HCT116 (cell line): ENCODE measurements at regions not wholly inside any gene's neighbourhood (a gene's known extent, or its start where the extent isn't known, plus 50 kb on each side); places are given as distances from the start of the nearest gene placed in this dataset.

ENCODE experiments used
- ATAC-seq: fragments of 200-7000 bp; cut with Tn5 transposase; 2 replicates; pipeline ENCODE4 v1.9.1; 2020; ENCODE audit warnings: mild to moderate bottlenecking, moderate library complexity
- BruUV-seq: library from RNA; stranded (reverse); fragments of 400-500 nt; replicated peaks from 2 replicates; lab custom pipeline; 2021; lab: Mats Ljungman, UMichigan
- CTCF ChIA-PET: fragments of 300-600 bp; sonication (Branson Sonifier 250); formaldehyde crosslinking; loops from one replicate; lab custom pipeline; 2021; ENCODE audit warnings: antibody characterized with exemption; lab: Charles Lee
- POLR2A ChIA-PET: fragments of 300-600, 350-600 bp; sonication (Branson Sonifier 250); formaldehyde crosslinking; loops from one replicate; lab custom pipeline; 2021; ENCODE audit warnings: antibody characterized with exemption; lab: Charles Lee
- RAD21 ChIA-PET, 2 experiments: fragments of 300-600 bp; sonication (Branson Sonifier 250); formaldehyde crosslinking; loops; one replicate each; lab custom pipeline; 2023; ENCODE audit warnings: low total read pairs in 2 of 2; ENCODE audit not compliant: uncharacterized antibody in 2 of 2, unreplicated experiment in 2 of 2, low non-redundant PET in 1 of 2; lab: Charles Lee
- DNase-seq: peaks from one replicate; pipeline ENCODE4 v3.0.0-alpha.2; 2010; ENCODE audit warnings: low read depth, low spot score
- H2AFZ ChIP-seq: fragments of 200-600 bp; shearing (Covaris generic), sonication (generic); 2 replicates; pipeline ENCODE4 v1.6.1; 2017; ENCODE audit warnings: low read depth, mixed run types, mixed read lengths, antibody characterized with exemption, low read length; ENCODE audit not compliant: poor library complexity, severe bottlenecking
- H3K27ac ChIP-seq: 2 replicates; pipeline ENCODE4 v1.5.1; 2012; ENCODE audit warnings: low read depth, low read length
- H3K27me3 ChIP-seq: fragments of 200-600 bp; sonication (generic); 2 replicates; pipeline ENCODE4 v1.6.1; 2016; ENCODE audit warnings: mixed run types, low read length, mixed read lengths; ENCODE audit not compliant: insufficient read depth
- H3K36me3 ChIP-seq, 2 experiments: fragments of 200-500 bp in 1 of 2; fragments of 200-600 bp in 1 of 2; sonication (Bioruptor generic) in 1 of 2; sonication (generic) in 1 of 2; 2 replicates each; pipeline versions ENCODE4 v1.5.1 to v1.6.1; 2014 to 2016; ENCODE audit warnings: low read length in 2 of 2, inconsistent platforms in 1 of 2, mixed read lengths in 1 of 2, mixed run types in 1 of 2; ENCODE audit not compliant: insufficient read depth in 2 of 2, control insufficient read depth in 1 of 2
- H3K4me1 ChIP-seq, 2 experiments: fragments of 200-600 bp in 1 of 2; sonication (generic) in 1 of 2; 2 replicates each; pipeline versions ENCODE4 v1.5.1 to v1.6.1; 2012 to 2017; ENCODE audit warnings: low read length in 2 of 2, inconsistent platforms in 1 of 2, mild to moderate bottlenecking in 1 of 2, mixed read lengths in 1 of 2, mixed run types in 1 of 2, moderate library complexity in 1 of 2; ENCODE audit not compliant: insufficient read depth in 2 of 2, control insufficient read depth in 1 of 2
- H3K4me2 ChIP-seq: fragments of 200-600 bp; sonication (generic); 2 replicates; pipeline ENCODE4 v1.6.1; 2017; ENCODE audit warnings: mixed run types, low read length, mixed read lengths
- H3K4me3 ChIP-seq, 2 experiments: fragments of 200-600 bp in 1 of 2; sonication (generic) in 1 of 2; replicated peaks in 1 of 2; 2 replicates each; pipeline ENCODE4 v1.5.1; 2011 to 2016; ENCODE audit warnings: low read length in 2 of 2, control low read depth in 1 of 2, low read depth in 1 of 2, mild to moderate bottlenecking in 1 of 2, mixed read lengths in 1 of 2, mixed run types in 1 of 2
- H3K79me2 ChIP-seq: fragments of 200-600 bp; sonication (generic); 2 replicates; pipeline ENCODE4 v1.6.1; 2017; ENCODE audit warnings: mild to moderate bottlenecking, mixed run types, low read length, moderate library complexity, mixed read lengths; ENCODE audit not compliant: insufficient read depth
- H3K9ac ChIP-seq: fragments of 200-600 bp; sonication (generic); 2 replicates; pipeline ENCODE4 v1.6.1; 2016; ENCODE audit warnings: low read length, mixed read lengths
- H3K9me2 ChIP-seq: fragments of 200-600 bp; sonication (generic), shearing (Covaris generic); 2 replicates; pipeline ENCODE4 v1.6.1; 2017; ENCODE audit warnings: mixed run types, mild to moderate bottlenecking, moderate library complexity; ENCODE audit not compliant: insufficient read depth
- H3K9me3 ChIP-seq, 2 experiments: fragments of 200-500 bp in 1 of 2; fragments of 200-600 bp in 1 of 2; sonication (Bioruptor generic) in 1 of 2; sonication (generic) in 1 of 2; 2 replicates each; pipeline ENCODE4 v1.6.1; 2014 to 2017; ENCODE audit warnings: low read length in 2 of 2, mixed read lengths in 2 of 2, inconsistent platforms in 1 of 2, low read depth in 1 of 2, mild to moderate bottlenecking in 1 of 2, mixed run types in 1 of 2, moderate library complexity in 1 of 2; ENCODE audit not compliant: control insufficient read depth in 1 of 2, insufficient read depth in 1 of 2
- H4K20me1 ChIP-seq: fragments of 200-600 bp; sonication (generic), shearing (Covaris generic); 2 replicates; pipeline ENCODE4 v1.6.1; 2017; ENCODE audit warnings: mixed run types, mild to moderate bottlenecking, moderate library complexity; ENCODE audit not compliant: insufficient read depth
- EZH2 ChIP-seq: fragments of 200-600 bp; sonication (generic); IDR thresholded peaks from 2 replicates; pipeline ENCODE4 v1.6.1; 2017; ENCODE audit warnings: antibody characterized with exemption, mixed run types
- EZH2phosphoT487 ChIP-seq: fragments of 200-600 bp; IDR thresholded peaks from 2 replicates; pipeline ENCODE4 v1.6.1; 2018; ENCODE audit warnings: antibody characterized with exemption, borderline replicate concordance
- FOSL1 ChIP-seq: IDR thresholded peaks from 2 replicates; pipeline ENCODE4 v1.6.1; 2012; ENCODE audit warnings: low read depth
- POLR2A ChIP-seq: IDR thresholded peaks from 2 replicates; pipeline ENCODE4 v1.7.0; 2011; ENCODE audit warnings: borderline replicate concordance; ENCODE audit not compliant: insufficient read depth, insufficient read length; ENCODE audit errors: extremely low read depth
- POLR2AphosphoS5 ChIP-seq: IDR thresholded peaks from 2 replicates; pipeline ENCODE4 v1.6.1; 2011; ENCODE audit warnings: mild to moderate bottlenecking, low read depth, low read length, moderate library complexity
- RAD21 ChIP-seq: IDR thresholded peaks from 2 replicates; pipeline ENCODE4 v1.6.1; 2012; ENCODE audit warnings: low read depth, mild to moderate bottlenecking
- SIN3A ChIP-seq: IDR thresholded peaks from 2 replicates; pipeline ENCODE4 v1.6.1; 2012; ENCODE audit warnings: low read depth
- SP1 ChIP-seq: IDR thresholded peaks from 2 replicates; pipeline ENCODE4 v1.6.1; 2012; ENCODE audit warnings: low read depth
- SRF ChIP-seq: IDR thresholded peaks from 2 replicates; pipeline ENCODE4 v1.6.1; 2012; ENCODE audit warnings: low read depth
- ZFX ChIP-seq: fragments of 450-650 bp; IDR thresholded peaks from 2 replicates; pipeline ENCODE4 v1.6.1; 2017
- ZNF274 ChIP-seq: fragments of 200-500 bp; sonication (Bioruptor generic); IDR thresholded peaks from 2 replicates; pipeline ENCODE4 v1.6.1; 2014; ENCODE audit warnings: mild to moderate bottlenecking, low read depth, low read length, inconsistent platforms
- intact Hi-C: fragments of 100-400 bp; cut with micrococcal nuclease; formaldehyde crosslinking; loops from 2 replicates; pipeline ENCODE4 v1.10.0; 2022
- TF ChIP-seq, protein P1 (sequence below), 3 experiments: fragments of 200-600 bp in 1 of 3; sonication (generic) in 1 of 3; IDR thresholded peaks in 2 of 3; conservative IDR thresholded peaks in 1 of 3; 2 replicates each; pipeline ENCODE4 v1.5.1; 2012 to 2017; ENCODE audit warnings: low read depth in 2 of 3, low read length in 2 of 3, antibody characterized with exemption in 1 of 3, borderline replicate concordance in 1 of 3, control low read depth in 1 of 3, mild to moderate bottlenecking in 1 of 3, mixed read lengths in 1 of 3, mixed run types in 1 of 3, moderate library complexity in 1 of 3; ENCODE audit not compliant: insufficient read depth in 1 of 3
- TF ChIP-seq, protein P2 (sequence below): IDR thresholded peaks from 2 replicates; pipeline ENCODE4 v1.6.1; 2012; ENCODE audit warnings: low read depth
- TF ChIP-seq, protein P3 (sequence below): IDR thresholded peaks from 2 replicates; pipeline ENCODE4 v1.6.1; 2012

DNA sequence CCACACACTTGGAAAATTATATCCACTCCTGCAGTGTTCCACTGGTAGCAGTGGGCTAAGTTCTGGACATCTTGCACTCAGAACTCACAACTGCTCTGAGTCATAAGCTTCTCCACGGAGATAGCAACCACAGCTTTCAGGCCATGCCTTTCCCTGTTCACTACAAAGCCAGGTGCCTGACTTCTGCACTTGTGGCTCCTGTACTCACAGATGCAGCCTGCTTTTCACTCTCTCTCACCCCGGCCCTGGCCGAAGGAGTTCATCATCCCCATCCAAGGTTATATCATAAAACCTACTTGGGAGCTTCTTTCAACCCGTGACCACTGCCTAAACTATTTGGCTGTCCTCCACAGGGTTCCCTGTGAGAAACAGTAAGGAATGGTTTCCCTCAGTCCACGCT is 999.4 kb downstream of the GLUD2 start:
- RAD21 ChIA-PET, result no interaction called here
- Histone ChIP-seq H3K9me3 (no peaks in the 10 kb centered on the region), H3K36me3 (no peaks in the 10 kb centered on the region), H2AFZ (no peak overlapping the region), H3K27me3 (no peaks in the 10 kb centered on the region), H3K9ac (no peak overlapping the region), H3K4me2 (no peak overlapping the region), H3K79me2 (no peaks in the 10 kb centered on the region), H3K9me2 (no peaks in the 10 kb centered on the region), H3K4me3 (no peak overlapping the region), H4K20me1 (no peaks in the 10 kb centered on the region), H3K4me1 (no peaks in the 10 kb centered on the region), H3K27ac (no peak overlapping the region)
- no TSS peak for BruUV-seq
- POLR2A ChIA-PET, result no interaction called here
- no peak for DNase-seq
- CTCF ChIA-PET, result no interaction called here
- no peak for ATAC-seq
- intact Hi-C loops, result no loop called here
- TF ChIP-seq RAD21 (no peak), SRF (no peak), FOSL1 (no peak), EZH2 (no peak), EZH2phosphoT487 (no peak), POLR2A (no peak), SP1 (no peak), ZFX (no peak), POLR2AphosphoS5 (no peak), ZNF274 (no peak), SIN3A (no peak)
- TF ChIP-seq, protein P1, sequence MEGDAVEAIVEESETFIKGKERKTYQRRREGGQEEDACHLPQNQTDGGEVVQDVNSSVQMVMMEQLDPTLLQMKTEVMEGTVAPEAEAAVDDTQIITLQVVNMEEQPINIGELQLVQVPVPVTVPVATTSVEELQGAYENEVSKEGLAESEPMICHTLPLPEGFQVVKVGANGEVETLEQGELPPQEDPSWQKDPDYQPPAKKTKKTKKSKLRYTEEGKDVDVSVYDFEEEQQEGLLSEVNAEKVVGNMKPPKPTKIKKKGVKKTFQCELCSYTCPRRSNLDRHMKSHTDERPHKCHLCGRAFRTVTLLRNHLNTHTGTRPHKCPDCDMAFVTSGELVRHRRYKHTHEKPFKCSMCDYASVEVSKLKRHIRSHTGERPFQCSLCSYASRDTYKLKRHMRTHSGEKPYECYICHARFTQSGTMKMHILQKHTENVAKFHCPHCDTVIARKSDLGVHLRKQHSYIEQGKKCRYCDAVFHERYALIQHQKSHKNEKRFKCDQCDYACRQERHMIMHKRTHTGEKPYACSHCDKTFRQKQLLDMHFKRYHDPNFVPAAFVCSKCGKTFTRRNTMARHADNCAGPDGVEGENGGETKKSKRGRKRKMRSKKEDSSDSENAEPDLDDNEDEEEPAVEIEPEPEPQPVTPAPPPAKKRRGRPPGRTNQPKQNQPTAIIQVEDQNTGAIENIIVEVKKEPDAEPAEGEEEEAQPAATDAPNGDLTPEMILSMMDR (IDR thresholded peaks at IDR 0.05 in 2 of 3, conservative IDR thresholded peaks at IDR 0.05 in 1 of 3; ENCODE audit: borderline replicate concordance in 1 of 3, insufficient read depth in 1 of 3, low read depth in 2 of 3, low read length in 2 of 3), result no peak
- TF ChIP-seq, protein P2, sequence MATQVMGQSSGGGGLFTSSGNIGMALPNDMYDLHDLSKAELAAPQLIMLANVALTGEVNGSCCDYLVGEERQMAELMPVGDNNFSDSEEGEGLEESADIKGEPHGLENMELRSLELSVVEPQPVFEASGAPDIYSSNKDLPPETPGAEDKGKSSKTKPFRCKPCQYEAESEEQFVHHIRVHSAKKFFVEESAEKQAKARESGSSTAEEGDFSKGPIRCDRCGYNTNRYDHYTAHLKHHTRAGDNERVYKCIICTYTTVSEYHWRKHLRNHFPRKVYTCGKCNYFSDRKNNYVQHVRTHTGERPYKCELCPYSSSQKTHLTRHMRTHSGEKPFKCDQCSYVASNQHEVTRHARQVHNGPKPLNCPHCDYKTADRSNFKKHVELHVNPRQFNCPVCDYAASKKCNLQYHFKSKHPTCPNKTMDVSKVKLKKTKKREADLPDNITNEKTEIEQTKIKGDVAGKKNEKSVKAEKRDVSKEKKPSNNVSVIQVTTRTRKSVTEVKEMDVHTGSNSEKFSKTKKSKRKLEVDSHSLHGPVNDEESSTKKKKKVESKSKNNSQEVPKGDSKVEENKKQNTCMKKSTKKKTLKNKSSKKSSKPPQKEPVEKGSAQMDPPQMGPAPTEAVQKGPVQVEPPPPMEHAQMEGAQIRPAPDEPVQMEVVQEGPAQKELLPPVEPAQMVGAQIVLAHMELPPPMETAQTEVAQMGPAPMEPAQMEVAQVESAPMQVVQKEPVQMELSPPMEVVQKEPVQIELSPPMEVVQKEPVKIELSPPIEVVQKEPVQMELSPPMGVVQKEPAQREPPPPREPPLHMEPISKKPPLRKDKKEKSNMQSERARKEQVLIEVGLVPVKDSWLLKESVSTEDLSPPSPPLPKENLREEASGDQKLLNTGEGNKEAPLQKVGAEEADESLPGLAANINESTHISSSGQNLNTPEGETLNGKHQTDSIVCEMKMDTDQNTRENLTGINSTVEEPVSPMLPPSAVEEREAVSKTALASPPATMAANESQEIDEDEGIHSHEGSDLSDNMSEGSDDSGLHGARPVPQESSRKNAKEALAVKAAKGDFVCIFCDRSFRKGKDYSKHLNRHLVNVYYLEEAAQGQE, result no peak
- TF ChIP-seq, protein P3, sequence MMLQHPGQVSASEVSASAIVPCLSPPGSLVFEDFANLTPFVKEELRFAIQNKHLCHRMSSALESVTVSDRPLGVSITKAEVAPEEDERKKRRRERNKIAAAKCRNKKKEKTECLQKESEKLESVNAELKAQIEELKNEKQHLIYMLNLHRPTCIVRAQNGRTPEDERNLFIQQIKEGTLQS, result no peak
- TF ChIP-seq, all 23 proteins: peak for 0
